HCT116 (cell line): ENCODE measurements at regions not wholly inside any gene's neighbourhood (a gene's known extent, or its start where the extent isn't known, plus 50 kb on each side); places are given as distances from the start of the nearest gene placed in this dataset.

Experiments used
- ATAC-seq: fragments of 200-7000 bp; cut with Tn5 transposase; 2 replicates; pipeline ENCODE4 v1.9.1; 2020; ENCODE audit warnings: mild to moderate bottlenecking, moderate library complexity
- BruUV-seq: library from RNA; stranded (reverse); fragments of 400-500 nt; replicated peaks from 2 replicates; lab custom pipeline; 2021; lab: Mats Ljungman, UMichigan
- CTCF ChIA-PET: fragments of 300-600 bp; sonication (Branson Sonifier 250); formaldehyde crosslinking; loops from one replicate; lab custom pipeline; 2021; ENCODE audit warnings: antibody characterized with exemption; lab: Charles Lee
- POLR2A ChIA-PET: fragments of 300-600, 350-600 bp; sonication (Branson Sonifier 250); formaldehyde crosslinking; loops from one replicate; lab custom pipeline; 2021; ENCODE audit warnings: antibody characterized with exemption; lab: Charles Lee
- RAD21 ChIA-PET, 2 experiments: fragments of 300-600 bp; sonication (Branson Sonifier 250); formaldehyde crosslinking; loops; one replicate each; lab custom pipeline; 2023; ENCODE audit warnings: low total read pairs in 2 of 2; ENCODE audit not compliant: uncharacterized antibody in 2 of 2, unreplicated experiment in 2 of 2, low non-redundant PET in 1 of 2; lab: Charles Lee
- DNase-seq: peaks from one replicate; pipeline ENCODE4 v3.0.0-alpha.2; 2010; ENCODE audit warnings: low read depth, low spot score
- H2AFZ ChIP-seq: fragments of 200-600 bp; shearing (Covaris generic), sonication (generic); 2 replicates; pipeline ENCODE4 v1.6.1; 2017; ENCODE audit warnings: low read depth, mixed run types, mixed read lengths, antibody characterized with exemption, low read length; ENCODE audit not compliant: poor library complexity, severe bottlenecking
- H3K27ac ChIP-seq: 2 replicates; pipeline ENCODE4 v1.5.1; 2012; ENCODE audit warnings: low read depth, low read length
- H3K27me3 ChIP-seq: fragments of 200-600 bp; sonication (generic); 2 replicates; pipeline ENCODE4 v1.6.1; 2016; ENCODE audit warnings: mixed run types, low read length, mixed read lengths; ENCODE audit not compliant: insufficient read depth
- H3K36me3 ChIP-seq, 2 experiments: fragments of 200-500 bp in 1 of 2; fragments of 200-600 bp in 1 of 2; sonication (Bioruptor generic) in 1 of 2; sonication (generic) in 1 of 2; 2 replicates each; pipeline versions ENCODE4 v1.5.1 to v1.6.1; 2014 to 2016; ENCODE audit warnings: low read length in 2 of 2, inconsistent platforms in 1 of 2, mixed read lengths in 1 of 2, mixed run types in 1 of 2; ENCODE audit not compliant: insufficient read depth in 2 of 2, control insufficient read depth in 1 of 2
- H3K4me1 ChIP-seq, 2 experiments: fragments of 200-600 bp in 1 of 2; sonication (generic) in 1 of 2; 2 replicates each; pipeline versions ENCODE4 v1.5.1 to v1.6.1; 2012 to 2017; ENCODE audit warnings: low read length in 2 of 2, inconsistent platforms in 1 of 2, mild to moderate bottlenecking in 1 of 2, mixed read lengths in 1 of 2, mixed run types in 1 of 2, moderate library complexity in 1 of 2; ENCODE audit not compliant: insufficient read depth in 2 of 2, control insufficient read depth in 1 of 2
- H3K4me2 ChIP-seq: fragments of 200-600 bp; sonication (generic); 2 replicates; pipeline ENCODE4 v1.6.1; 2017; ENCODE audit warnings: mixed run types, low read length, mixed read lengths
- H3K4me3 ChIP-seq, 2 experiments: fragments of 200-600 bp in 1 of 2; sonication (generic) in 1 of 2; replicated peaks in 1 of 2; 2 replicates each; pipeline ENCODE4 v1.5.1; 2011 to 2016; ENCODE audit warnings: low read length in 2 of 2, control low read depth in 1 of 2, low read depth in 1 of 2, mild to moderate bottlenecking in 1 of 2, mixed read lengths in 1 of 2, mixed run types in 1 of 2
- H3K79me2 ChIP-seq: fragments of 200-600 bp; sonication (generic); 2 replicates; pipeline ENCODE4 v1.6.1; 2017; ENCODE audit warnings: mild to moderate bottlenecking, mixed run types, low read length, moderate library complexity, mixed read lengths; ENCODE audit not compliant: insufficient read depth
- H3K9ac ChIP-seq: fragments of 200-600 bp; sonication (generic); 2 replicates; pipeline ENCODE4 v1.6.1; 2016; ENCODE audit warnings: low read length, mixed read lengths
- H3K9me2 ChIP-seq: fragments of 200-600 bp; sonication (generic), shearing (Covaris generic); 2 replicates; pipeline ENCODE4 v1.6.1; 2017; ENCODE audit warnings: mixed run types, mild to moderate bottlenecking, moderate library complexity; ENCODE audit not compliant: insufficient read depth
- H3K9me3 ChIP-seq, 2 experiments: fragments of 200-500 bp in 1 of 2; fragments of 200-600 bp in 1 of 2; sonication (Bioruptor generic) in 1 of 2; sonication (generic) in 1 of 2; 2 replicates each; pipeline ENCODE4 v1.6.1; 2014 to 2017; ENCODE audit warnings: low read length in 2 of 2, mixed read lengths in 2 of 2, inconsistent platforms in 1 of 2, low read depth in 1 of 2, mild to moderate bottlenecking in 1 of 2, mixed run types in 1 of 2, moderate library complexity in 1 of 2; ENCODE audit not compliant: control insufficient read depth in 1 of 2, insufficient read depth in 1 of 2
- H4K20me1 ChIP-seq: fragments of 200-600 bp; sonication (generic), shearing (Covaris generic); 2 replicates; pipeline ENCODE4 v1.6.1; 2017; ENCODE audit warnings: mixed run types, mild to moderate bottlenecking, moderate library complexity; ENCODE audit not compliant: insufficient read depth
- CBX3 ChIP-seq: IDR thresholded peaks from 2 replicates; pipeline ENCODE4 v1.6.1; 2012; ENCODE audit warnings: low read depth
- CEBPB ChIP-seq: IDR thresholded peaks from 2 replicates; pipeline ENCODE4 v1.6.1; 2012; ENCODE audit warnings: low read depth
- EGR1 ChIP-seq: IDR thresholded peaks from 2 replicates; pipeline ENCODE4 v1.6.1; 2012; ENCODE audit warnings: low read depth
- ELF1 ChIP-seq: IDR thresholded peaks from 2 replicates; pipeline ENCODE4 v1.6.1; 2012; ENCODE audit warnings: low read depth, borderline replicate concordance
- EZH2 ChIP-seq: fragments of 200-600 bp; sonication (generic); IDR thresholded peaks from 2 replicates; pipeline ENCODE4 v1.6.1; 2017; ENCODE audit warnings: antibody characterized with exemption, mixed run types
- EZH2phosphoT487 ChIP-seq: fragments of 200-600 bp; IDR thresholded peaks from 2 replicates; pipeline ENCODE4 v1.6.1; 2018; ENCODE audit warnings: antibody characterized with exemption, borderline replicate concordance
- FOSL1 ChIP-seq: IDR thresholded peaks from 2 replicates; pipeline ENCODE4 v1.6.1; 2012; ENCODE audit warnings: low read depth
- JUND ChIP-seq: IDR thresholded peaks from 2 replicates; pipeline ENCODE4 v1.6.1; 2012
- POLR2A ChIP-seq: IDR thresholded peaks from 2 replicates; pipeline ENCODE4 v1.7.0; 2011; ENCODE audit warnings: borderline replicate concordance; ENCODE audit not compliant: insufficient read depth, insufficient read length; ENCODE audit errors: extremely low read depth
- POLR2AphosphoS5 ChIP-seq: IDR thresholded peaks from 2 replicates; pipeline ENCODE4 v1.6.1; 2011; ENCODE audit warnings: mild to moderate bottlenecking, low read depth, low read length, moderate library complexity
- RAD21 ChIP-seq: IDR thresholded peaks from 2 replicates; pipeline ENCODE4 v1.6.1; 2012; ENCODE audit warnings: low read depth, mild to moderate bottlenecking
- SIN3A ChIP-seq: IDR thresholded peaks from 2 replicates; pipeline ENCODE4 v1.6.1; 2012; ENCODE audit warnings: low read depth
- SP1 ChIP-seq: IDR thresholded peaks from 2 replicates; pipeline ENCODE4 v1.6.1; 2012; ENCODE audit warnings: low read depth
- TCF7L2 ChIP-seq: IDR thresholded peaks from 2 replicates; pipeline ENCODE4 v1.7.0; 2011; ENCODE audit warnings: borderline replicate concordance, inconsistent platforms; ENCODE audit not compliant: insufficient read depth, insufficient read length; ENCODE audit errors: extremely low read depth
- ZFX ChIP-seq: fragments of 450-650 bp; IDR thresholded peaks from 2 replicates; pipeline ENCODE4 v1.6.1; 2017
- intact Hi-C: fragments of 100-400 bp; cut with micrococcal nuclease; formaldehyde crosslinking; loops from 2 replicates; pipeline ENCODE4 v1.10.0; 2022
- TF ChIP-seq, protein P1 (sequence below): IDR thresholded peaks from 2 replicates; pipeline ENCODE4 v1.6.1; 2012
- TF ChIP-seq, protein P2 (sequence below): IDR thresholded peaks from 2 replicates; pipeline ENCODE4 v1.6.1; 2011; ENCODE audit warnings: mild to moderate bottlenecking, low read length, moderate library complexity; ENCODE audit not compliant: insufficient replicate concordance; ENCODE audit errors: extremely low read depth
- TF ChIP-seq, protein P3 (sequence below): IDR thresholded peaks from 2 replicates; pipeline ENCODE4 v1.6.1; 2012; ENCODE audit warnings: low read depth

DNA sequence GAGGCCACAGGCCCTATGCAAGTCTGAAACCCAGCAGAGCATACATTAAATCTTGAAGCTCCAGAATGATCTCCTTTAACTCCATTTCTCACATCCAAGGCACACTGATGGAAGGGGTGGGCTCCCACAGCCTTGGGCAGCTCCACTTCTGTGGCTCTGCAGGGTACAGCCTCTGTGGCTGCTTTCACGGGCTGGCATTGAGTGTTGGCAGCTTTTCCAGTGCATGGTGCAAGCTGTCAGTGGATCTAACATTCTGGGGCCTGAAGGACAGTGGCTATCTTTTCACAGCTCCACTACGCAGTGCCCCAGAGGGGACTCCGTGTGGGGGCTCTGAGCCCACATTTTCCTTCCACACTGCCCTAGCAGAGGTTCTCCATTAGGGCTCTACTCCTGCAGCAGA, 265.7 kb upstream of the MAGI2 start:
- Histone ChIP-seq H3K27ac (no peak overlapping the region), H3K9ac (no peak overlapping the region), H3K9me2 (no peaks in the 10 kb centered on the region), H3K4me1 (peaks cover 4 to 12% of the 10 kb centered on the region in 2 experiments; a peak in 3 of 4 replicates), H3K79me2 (no peaks in the 10 kb centered on the region), H4K20me1 (no peaks in the 10 kb centered on the region), H3K36me3 (no peaks in the 10 kb centered on the region), H2AFZ (no peak overlapping the region), H3K4me3 (no peak overlapping the region), H3K9me3 (no peaks in the 10 kb centered on the region), H3K27me3 (no peaks in the 10 kb centered on the region), H3K4me2 (no peak overlapping the region)
- no peak for ATAC-seq
- ChIA-PET CTCF (no interaction called here), RAD21 (no interaction called here), POLR2A (no interaction called here)
- TF ChIP-seq SIN3A: no peak
- TF ChIP-seq JUND: no peak
- no peak for TF ChIP-seq EGR1
- TF ChIP-seq CEBPB: no peak
- TF ChIP-seq EZH2: no peak
- TF ChIP-seq, protein P1, sequence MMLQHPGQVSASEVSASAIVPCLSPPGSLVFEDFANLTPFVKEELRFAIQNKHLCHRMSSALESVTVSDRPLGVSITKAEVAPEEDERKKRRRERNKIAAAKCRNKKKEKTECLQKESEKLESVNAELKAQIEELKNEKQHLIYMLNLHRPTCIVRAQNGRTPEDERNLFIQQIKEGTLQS: no peak
- TF ChIP-seq ELF1: no peak
- no peak for TF ChIP-seq POLR2A
- intact Hi-C loops: no loop called here
- no peak for DNase-seq
- BruUV-seq: no TSS peak

DNA sequence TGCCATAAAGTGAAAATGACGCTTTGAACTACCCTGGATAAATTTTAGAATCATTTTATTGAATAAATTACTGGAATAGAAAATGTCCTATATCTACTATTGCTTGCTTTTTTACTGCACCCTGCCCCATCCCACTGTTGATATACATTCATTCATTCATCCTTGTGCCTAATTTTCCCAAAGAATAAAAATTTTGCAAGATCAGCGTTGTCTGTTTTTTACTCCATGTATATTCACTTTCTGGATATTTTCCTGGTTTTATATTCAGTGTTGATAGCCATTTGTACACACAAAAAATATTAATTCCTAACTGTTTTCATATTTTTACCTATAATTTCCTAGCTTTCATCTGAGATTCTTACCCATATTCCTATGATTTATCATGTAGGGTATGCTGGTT, 262.9 kb upstream of the MAGI2 start:
- no peak overlapping the region for H3K4me2 ChIP-seq
- H3K36me3 ChIP-seq: no peaks in the 10 kb centered on the region
- no peak overlapping the region for H3K9ac ChIP-seq
- H3K4me1 ChIP-seq: peaks cover 8 to 18% of the 10 kb centered on the region in 2 experiments; a peak in 3 of 4 replicates
- H4K20me1 ChIP-seq: no peaks in the 10 kb centered on the region
- peak overlapping the region; percentile 24 for H2AFZ ChIP-seq
- RAD21 ChIA-PET: no interaction called here
- H3K4me3 ChIP-seq: no peak overlapping the region
- intact Hi-C loops: no loop called here
- no peak for DNase-seq
- H3K9me2 ChIP-seq: no peaks in the 10 kb centered on the region
- BruUV-seq: no TSS peak
- ATAC-seq: no peak
- H3K27me3 ChIP-seq: no peaks in the 10 kb centered on the region
- H3K27ac ChIP-seq: no peak overlapping the region
- POLR2A ChIA-PET: no interaction called here
- H3K79me2 ChIP-seq: no peaks in the 10 kb centered on the region
- CTCF ChIA-PET: no interaction called here
- H3K9me3 ChIP-seq: no peaks in the 10 kb centered on the region
- TF ChIP-seq ELF1 (no peak), EZH2 (no peak), TCF7L2 (no peak), EZH2phosphoT487 (no peak), CBX3 (no peak), FOSL1 (no peak), CEBPB (no peak), ZFX (no peak), SIN3A (no peak), POLR2AphosphoS5 (no peak), RAD21 (no peak), POLR2A (no peak), SP1 (no peak)
- TF ChIP-seq, protein P2, sequence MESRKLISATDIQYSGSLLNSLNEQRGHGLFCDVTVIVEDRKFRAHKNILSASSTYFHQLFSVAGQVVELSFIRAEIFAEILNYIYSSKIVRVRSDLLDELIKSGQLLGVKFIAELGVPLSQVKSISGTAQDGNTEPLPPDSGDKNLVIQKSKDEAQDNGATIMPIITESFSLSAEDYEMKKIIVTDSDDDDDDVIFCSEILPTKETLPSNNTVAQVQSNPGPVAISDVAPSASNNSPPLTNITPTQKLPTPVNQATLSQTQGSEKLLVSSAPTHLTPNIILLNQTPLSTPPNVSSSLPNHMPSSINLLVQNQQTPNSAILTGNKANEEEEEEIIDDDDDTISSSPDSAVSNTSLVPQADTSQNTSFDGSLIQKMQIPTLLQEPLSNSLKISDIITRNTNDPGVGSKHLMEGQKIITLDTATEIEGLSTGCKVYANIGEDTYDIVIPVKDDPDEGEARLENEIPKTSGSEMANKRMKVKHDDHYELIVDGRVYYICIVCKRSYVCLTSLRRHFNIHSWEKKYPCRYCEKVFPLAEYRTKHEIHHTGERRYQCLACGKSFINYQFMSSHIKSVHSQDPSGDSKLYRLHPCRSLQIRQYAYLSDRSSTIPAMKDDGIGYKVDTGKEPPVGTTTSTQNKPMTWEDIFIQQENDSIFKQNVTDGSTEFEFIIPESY: no peak
- TF ChIP-seq, protein P3, sequence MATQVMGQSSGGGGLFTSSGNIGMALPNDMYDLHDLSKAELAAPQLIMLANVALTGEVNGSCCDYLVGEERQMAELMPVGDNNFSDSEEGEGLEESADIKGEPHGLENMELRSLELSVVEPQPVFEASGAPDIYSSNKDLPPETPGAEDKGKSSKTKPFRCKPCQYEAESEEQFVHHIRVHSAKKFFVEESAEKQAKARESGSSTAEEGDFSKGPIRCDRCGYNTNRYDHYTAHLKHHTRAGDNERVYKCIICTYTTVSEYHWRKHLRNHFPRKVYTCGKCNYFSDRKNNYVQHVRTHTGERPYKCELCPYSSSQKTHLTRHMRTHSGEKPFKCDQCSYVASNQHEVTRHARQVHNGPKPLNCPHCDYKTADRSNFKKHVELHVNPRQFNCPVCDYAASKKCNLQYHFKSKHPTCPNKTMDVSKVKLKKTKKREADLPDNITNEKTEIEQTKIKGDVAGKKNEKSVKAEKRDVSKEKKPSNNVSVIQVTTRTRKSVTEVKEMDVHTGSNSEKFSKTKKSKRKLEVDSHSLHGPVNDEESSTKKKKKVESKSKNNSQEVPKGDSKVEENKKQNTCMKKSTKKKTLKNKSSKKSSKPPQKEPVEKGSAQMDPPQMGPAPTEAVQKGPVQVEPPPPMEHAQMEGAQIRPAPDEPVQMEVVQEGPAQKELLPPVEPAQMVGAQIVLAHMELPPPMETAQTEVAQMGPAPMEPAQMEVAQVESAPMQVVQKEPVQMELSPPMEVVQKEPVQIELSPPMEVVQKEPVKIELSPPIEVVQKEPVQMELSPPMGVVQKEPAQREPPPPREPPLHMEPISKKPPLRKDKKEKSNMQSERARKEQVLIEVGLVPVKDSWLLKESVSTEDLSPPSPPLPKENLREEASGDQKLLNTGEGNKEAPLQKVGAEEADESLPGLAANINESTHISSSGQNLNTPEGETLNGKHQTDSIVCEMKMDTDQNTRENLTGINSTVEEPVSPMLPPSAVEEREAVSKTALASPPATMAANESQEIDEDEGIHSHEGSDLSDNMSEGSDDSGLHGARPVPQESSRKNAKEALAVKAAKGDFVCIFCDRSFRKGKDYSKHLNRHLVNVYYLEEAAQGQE: no peak
